Colonic mucosa (tissue), 4 donors: ENCODE measurements at regions not wholly inside any gene's neighbourhood (a gene's known extent, or its start where the extent isn't known, plus 50 kb on each side); places are given as distances from the start of the nearest gene placed in this dataset.
"Not testable (repeated sequence)": the region's sequence is repeated elsewhere in the genome, so short reads cannot be mapped to it uniquely, and the experiment has no call there.

Experiments
- DNase-seq: peaks from one replicate; pipeline ENCODE4 v3.0.0-alpha.2; 2020
- H3K27ac ChIP-seq: fragments of 200-600 bp; one replicate; pipeline ENCODE4 v1.8.0; 2021
- H3K27me3 ChIP-seq: fragments of 200-600 bp; one replicate; pipeline ENCODE4 v1.8.0; 2021
- H3K36me3 ChIP-seq: fragments of 200-600 bp; one replicate; pipeline ENCODE4 v1.8.0; 2021
- H3K4me1 ChIP-seq: fragments of 200-600 bp; one replicate; pipeline ENCODE4 v1.8.0; 2021; ENCODE audit warnings: mild to moderate bottlenecking
- H3K4me3 ChIP-seq: fragments of 200-600 bp; one replicate; pipeline ENCODE4 v1.8.0; 2021
- H3K9ac ChIP-seq, 2 donors: one replicate each; pipeline ENCODE4 v1.7.0; 2013; ENCODE audit warnings: control low read depth in 2 of 2, low read depth in 2 of 2, low read length in 2 of 2
- H3K9me3 ChIP-seq: fragments of 200-600 bp; one replicate; pipeline ENCODE4 v1.8.0; 2021
- intact Hi-C: fragments of 100-400 bp; cut with DNase I; formaldehyde crosslinking; loops from one replicate; pipeline ENCODE4 v1.14.1; 2022
- TF ChIP-seq, protein P1 (sequence below): fragments of 200-600 bp; IDR thresholded peaks from one replicate; pipeline ENCODE4 v1.8.0; 2022; ENCODE audit warnings: antibody characterized with exemption, mild to moderate bottlenecking
- donor health status: healthy.
- donor health status: DM: no; HTN: no; CAD: no.
- donor health status: DM: no; HTN: no; CAD: no.

DNA sequence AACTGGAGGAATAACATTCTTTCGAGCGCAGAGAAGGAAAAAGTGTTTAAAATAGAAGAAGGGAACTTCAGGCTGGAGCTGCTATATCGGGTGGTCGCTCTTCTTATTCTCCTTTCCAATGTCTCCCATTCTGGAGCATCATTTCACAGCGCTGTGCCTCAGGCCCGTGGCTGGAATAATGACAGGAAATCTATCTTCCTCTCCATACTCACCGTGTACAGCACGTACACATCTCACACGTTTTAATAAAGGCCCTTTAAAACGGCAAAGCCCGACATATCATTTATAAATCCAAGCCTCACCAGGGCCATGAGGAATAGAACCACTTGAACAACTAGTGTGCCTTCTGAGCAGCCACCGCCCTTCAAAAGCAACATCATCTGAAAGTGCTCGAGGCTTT, 264.4 kb downstream of the TEX29 start:
- Histone ChIP-seq H3K9me3 (no peaks in the 10 kb centered on the region), H3K27me3 (no peaks in the 10 kb centered on the region), H3K36me3 (no peaks in the 10 kb centered on the region), H3K4me3 (no peak overlapping the region), H3K9ac (no peak overlapping the region), H3K27ac (no peak overlapping the region), H3K4me1 (no peaks in the 10 kb centered on the region)
- no peak for DNase-seq
- TF ChIP-seq, protein P1, sequence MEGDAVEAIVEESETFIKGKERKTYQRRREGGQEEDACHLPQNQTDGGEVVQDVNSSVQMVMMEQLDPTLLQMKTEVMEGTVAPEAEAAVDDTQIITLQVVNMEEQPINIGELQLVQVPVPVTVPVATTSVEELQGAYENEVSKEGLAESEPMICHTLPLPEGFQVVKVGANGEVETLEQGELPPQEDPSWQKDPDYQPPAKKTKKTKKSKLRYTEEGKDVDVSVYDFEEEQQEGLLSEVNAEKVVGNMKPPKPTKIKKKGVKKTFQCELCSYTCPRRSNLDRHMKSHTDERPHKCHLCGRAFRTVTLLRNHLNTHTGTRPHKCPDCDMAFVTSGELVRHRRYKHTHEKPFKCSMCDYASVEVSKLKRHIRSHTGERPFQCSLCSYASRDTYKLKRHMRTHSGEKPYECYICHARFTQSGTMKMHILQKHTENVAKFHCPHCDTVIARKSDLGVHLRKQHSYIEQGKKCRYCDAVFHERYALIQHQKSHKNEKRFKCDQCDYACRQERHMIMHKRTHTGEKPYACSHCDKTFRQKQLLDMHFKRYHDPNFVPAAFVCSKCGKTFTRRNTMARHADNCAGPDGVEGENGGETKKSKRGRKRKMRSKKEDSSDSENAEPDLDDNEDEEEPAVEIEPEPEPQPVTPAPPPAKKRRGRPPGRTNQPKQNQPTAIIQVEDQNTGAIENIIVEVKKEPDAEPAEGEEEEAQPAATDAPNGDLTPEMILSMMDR, result no peak
- intact Hi-C loops, result no loop called here

DNA sequence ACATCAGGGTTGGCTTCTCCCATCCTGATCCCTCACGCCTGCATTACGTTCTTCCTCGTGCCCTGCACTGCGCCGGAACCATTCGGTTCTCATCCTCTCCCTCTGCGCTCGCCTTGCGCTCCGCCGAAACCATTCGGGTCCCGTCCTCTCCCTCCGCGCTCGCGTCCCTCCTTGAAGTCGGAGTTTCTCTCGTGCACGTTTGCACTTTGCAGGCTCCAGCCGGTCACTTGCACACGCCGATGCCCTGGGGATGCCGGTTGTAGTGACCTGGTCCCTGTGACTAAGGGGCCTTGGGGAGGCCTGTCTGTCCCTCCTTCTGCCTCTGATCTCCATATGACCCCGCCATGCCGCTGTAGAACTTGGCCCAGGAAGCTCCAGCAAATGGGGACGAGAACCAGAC, 265.8 kb downstream of the TEX29 start:
- no peaks in the 10 kb centered on the region for H3K36me3 ChIP-seq

DNA sequence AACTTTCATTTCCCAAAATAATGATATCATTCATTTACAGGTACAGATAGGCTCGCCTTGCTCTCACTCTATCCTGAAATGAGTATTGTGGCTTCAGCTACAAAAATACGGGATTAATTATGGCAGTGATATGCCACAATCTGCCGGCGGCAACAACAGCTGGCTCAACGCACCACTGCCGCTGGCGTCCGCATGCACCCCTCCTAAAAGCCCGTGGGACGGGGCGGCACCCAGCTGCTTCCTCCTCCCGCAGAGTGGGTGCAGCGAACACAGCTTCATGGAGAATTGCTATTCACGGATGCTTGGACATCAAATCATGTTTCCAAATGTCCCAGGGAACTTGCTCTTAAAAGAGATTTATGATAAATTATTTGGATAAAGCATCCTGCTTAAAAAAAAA, 266.8 kb downstream of the TEX29 start:
- H3K36me3 ChIP-seq, result no peaks in the 10 kb centered on the region
- no peak for DNase-seq
- TF ChIP-seq, protein P1, result no peak
- no peaks in the 10 kb centered on the region for H3K27me3 ChIP-seq
- H3K9ac ChIP-seq, result no peak overlapping the region
- no peak overlapping the region for H3K27ac ChIP-seq
- intact Hi-C loops, result no loop called here
- H3K9me3 ChIP-seq, result no peaks in the 10 kb centered on the region
- no peaks in the 10 kb centered on the region for H3K4me1 ChIP-seq
- no peak overlapping the region for H3K4me3 ChIP-seq

More for the DNA sequence above, 265.8 kb downstream of the TEX29 start:
- intact Hi-C loops, result no loop called here
- no peaks in the 10 kb centered on the region for H3K9me3 ChIP-seq
- H3K4me1 ChIP-seq, result no peaks in the 10 kb centered on the region
- no peaks in the 10 kb centered on the region for H3K27me3 ChIP-seq
- TF ChIP-seq, protein P1, result no peak
- DNase-seq, result no peak
- H3K27ac ChIP-seq, result no peak overlapping the region
- H3K9ac ChIP-seq, result no peak overlapping the region
- H3K4me3 ChIP-seq, result no peak overlapping the region

DNA sequence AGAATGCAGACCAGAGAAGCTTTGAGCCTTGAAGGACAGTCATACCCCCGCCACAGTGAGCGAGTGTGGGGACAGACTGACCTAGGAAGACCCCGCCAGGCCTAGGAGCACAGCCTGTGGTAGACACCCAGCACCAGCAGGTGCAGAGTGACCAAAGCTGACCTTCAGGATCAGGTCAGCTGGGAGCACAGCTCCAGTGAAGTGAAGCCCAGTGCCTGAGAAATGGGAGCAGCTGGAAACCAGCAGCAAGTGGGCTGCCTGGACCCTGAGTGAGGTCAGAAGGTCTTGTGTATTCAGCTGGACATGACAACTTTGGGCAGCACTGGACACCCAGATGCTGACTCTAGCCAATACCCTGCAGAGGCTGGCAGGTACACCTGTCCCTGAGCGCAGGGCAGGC, 268.9 kb downstream of the TEX29 start:
- Histone ChIP-seq H3K27me3 (no peaks in the 10 kb centered on the region), H3K9ac (no peak overlapping the region), H3K9me3 (no peaks in the 10 kb centered on the region), H3K4me3 (no peak overlapping the region), H3K27ac (no peak overlapping the region), H3K36me3 (no peaks in the 10 kb centered on the region), H3K4me1 (no peaks in the 10 kb centered on the region)
- intact Hi-C loops, result no loop called here
- no peak for DNase-seq
- TF ChIP-seq, protein P1, result no peak

DNA sequence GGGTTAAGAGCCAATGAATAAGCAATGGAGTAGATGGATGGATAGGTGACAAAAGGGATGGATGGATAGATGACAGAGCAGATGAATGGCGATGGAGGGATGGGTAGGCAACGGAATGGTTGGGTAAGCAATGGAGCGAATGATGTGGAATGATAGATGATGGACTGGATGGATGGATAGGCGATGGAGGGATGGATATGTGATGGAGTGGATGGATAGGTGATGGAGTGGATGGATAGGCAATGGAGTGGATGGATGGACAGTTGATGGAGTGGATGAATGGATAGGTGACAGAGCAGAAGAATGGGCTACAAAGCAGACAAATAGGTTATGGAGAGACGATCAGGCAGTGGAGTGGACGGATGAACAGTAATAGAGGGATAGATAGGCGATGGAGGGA, 269.6 kb downstream of the TEX29 start:
- intact Hi-C loops, result no loop called here
- DNase-seq, result no peak
- Histone ChIP-seq H3K27me3 (no peaks in the 10 kb centered on the region), H3K4me1 (no peaks in the 10 kb centered on the region), H3K9me3 (no peaks in the 10 kb centered on the region), H3K4me3 (no peak overlapping the region), H3K9ac (no peak overlapping the region), H3K36me3 (no peaks in the 10 kb centered on the region), H3K27ac (no peak overlapping the region)
- TF ChIP-seq, protein P1, result no peak

DNA sequence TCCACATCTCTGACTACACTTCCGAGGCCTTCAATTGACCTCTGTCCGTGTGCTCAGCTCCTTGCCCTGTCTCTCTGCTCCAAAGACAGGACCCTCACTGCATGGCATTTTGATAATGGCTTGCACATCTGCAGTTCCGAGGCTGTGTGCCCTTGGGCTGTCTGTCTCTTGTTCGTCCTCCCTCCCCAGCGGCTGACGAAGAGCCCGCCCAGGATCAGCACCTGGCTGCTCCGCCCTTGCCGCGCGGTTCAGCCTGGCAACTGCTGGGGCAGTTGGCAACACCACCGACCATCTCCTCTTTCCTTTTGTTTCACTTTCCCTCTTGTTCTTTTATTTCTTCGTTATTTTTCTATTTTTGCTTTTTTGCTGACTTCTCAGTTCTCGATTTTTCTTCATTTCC, 270.4 kb downstream of the TEX29 start:
- intact Hi-C loops, result no loop called here
- Histone ChIP-seq H3K36me3 (no peaks in the 10 kb centered on the region), H3K9me3 (no peaks in the 10 kb centered on the region), H3K4me1 (no peaks in the 10 kb centered on the region), H3K27me3 (no peaks in the 10 kb centered on the region), H3K4me3 (no peak overlapping the region), H3K27ac (no peak overlapping the region), H3K9ac (no peak overlapping the region)
- TF ChIP-seq, protein P1, result no peak
- DNase-seq, result no peak

DNA sequence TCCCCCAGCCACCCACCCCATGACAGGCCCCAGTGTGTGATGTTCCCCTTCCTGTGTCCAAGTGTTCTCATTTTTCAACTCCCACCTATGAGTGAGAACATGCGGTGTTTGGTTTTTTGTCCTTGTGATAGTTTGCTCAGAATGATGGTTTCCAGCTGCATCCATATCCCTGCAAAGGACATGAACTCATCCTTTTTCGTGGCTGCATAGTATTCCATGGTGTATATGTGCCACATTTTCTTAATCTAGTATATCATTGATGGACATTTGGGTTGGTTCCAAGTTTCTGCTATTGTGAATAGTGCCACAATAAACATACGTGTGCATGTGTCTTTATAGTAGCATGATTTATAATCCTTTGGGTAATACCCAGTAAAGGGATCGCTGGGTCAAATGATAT, 273.0 kb downstream of the TEX29 start:
- not testable (repeated sequence) for DNase-seq, H3K9me3 ChIP-seq

More for the DNA sequence above, 273.0 kb downstream of the TEX29 start:
- intact Hi-C loops, H3K4me3 ChIP-seq, H3K27ac ChIP-seq, H3K27me3 ChIP-seq, H3K36me3 ChIP-seq, H3K9ac ChIP-seq, H3K4me1 ChIP-seq: not testable (repeated sequence)
